CD4-positive, alpha-beta T cell treated with Interleukin-4 for 4 hours (primary cell): ENCODE measurements at regions not wholly inside any gene's neighbourhood (a gene's known extent, or its start where the extent isn't known, plus 50 kb on each side); places are given as distances from the start of the nearest gene placed in this dataset.
"Not testable (repeated sequence)": the region's sequence is repeated elsewhere in the genome, so short reads cannot be mapped to it uniquely, and the experiment has no call there.

Source experiments
- DNase-seq: peaks from one replicate; pipeline ENCODE4 v3.0.0-alpha.2; 2020

GRCh38 chr6:110558575-110558974 is 82.2 kb upstream of the SLC22A16 start:
- no peak for DNase-seq

GRCh38 chr6:110557199-110557598 is 80.8 kb upstream of the SLC22A16 start:
- no peak for DNase-seq

GRCh38 chr6:110556317-110557110 is 80.1 kb upstream of the SLC22A16 start:
- no peak for DNase-seq

GRCh38 chr6:110554966-110555460 is 78.6 kb upstream of the SLC22A16 start:
- no peak for DNase-seq

- DNase-seq, result no peak
Observed at GRCh38 chr6:110554441-110554840, 78.0 kb upstream of the SLC22A16 start.

GRCh38 chr6:110552901-110553641 is 76.7 kb upstream of the SLC22A16 start:
- no peak for DNase-seq

- no peak for DNase-seq
Observed at GRCh38 chr6:110552076-110552475, 75.7 kb upstream of the SLC22A16 start.

- no peak for DNase-seq
Observed at GRCh38 chr6:110551088-110551487, 74.7 kb upstream of the SLC22A16 start.

- no peak for DNase-seq
Observed at GRCh38 chr6:110550353-110550752, 73.9 kb upstream of the SLC22A16 start.

- DNase-seq, result no peak
Observed at GRCh38 chr6:110549277-110549676, 72.9 kb upstream of the SLC22A16 start.

- DNase-seq, result no peak
Observed at GRCh38 chr6:110548110-110548847, 71.9 kb upstream of the SLC22A16 start.

- DNase-seq, result no peak
Observed at GRCh38 chr6:110547266-110547964, 71.0 kb upstream of the SLC22A16 start.

GRCh38 chr6:110545081-110545872 is 68.9 kb upstream of the SLC22A16 start:
- no peak for DNase-seq

- no peak for DNase-seq
Observed at GRCh38 chr6:110544472-110544871, 68.1 kb upstream of the SLC22A16 start.

GRCh38 chr6:110543106-110543505 is 66.7 kb upstream of the SLC22A16 start:
- no peak for DNase-seq

GRCh38 chr6:110542311-110543024 is 66.1 kb upstream of the SLC22A16 start:
- no peak for DNase-seq

GRCh38 chr6:110541701-110542309 is 65.4 kb upstream of the SLC22A16 start:
- no peak for DNase-seq

- not testable (repeated sequence) for DNase-seq
Observed at GRCh38 chr6:110539277-110540019, 63.0 kb upstream of the SLC22A16 start.

- DNase-seq, result no peak
Observed at GRCh38 chr6:110538416-110539160, 62.2 kb upstream of the SLC22A16 start.
